OCI-LY7 (cell line): ENCODE measurements at regions not wholly inside any gene's neighbourhood (a gene's known extent, or its start where the extent isn't known, plus 50 kb on each side); places are given as distances from the start of the nearest gene placed in this dataset.

ENCODE experiments used
- BruUV-seq: library from RNA; stranded (reverse); fragments of 400-500 nt; replicated peaks from 2 replicates; lab custom pipeline; 2021; lab: Mats Ljungman, UMichigan
- CTCF ChIA-PET: fragments of 300-600 bp; sonication (Branson Sonifier 250); formaldehyde crosslinking; loops from one replicate; lab custom pipeline; 2022; ENCODE audit warnings: antibody characterized with exemption; ENCODE audit not compliant: unreplicated experiment; lab: Charles Lee
- POLR2A ChIA-PET: fragments of 300-600 bp; sonication (Branson Sonifier 250); formaldehyde crosslinking; loops from one replicate; lab custom pipeline; 2022; ENCODE audit warnings: antibody characterized with exemption; lab: Charles Lee
- DNase-seq: peaks from one replicate; pipeline ENCODE4 v3.0.0-alpha.2; 2015; ENCODE audit warnings: low spot score
- H2AFZ ChIP-seq: fragments of 200-600 bp; sonication (generic), shearing (Covaris generic); 2 replicates; pipeline ENCODE4 v1.6.1; 2014; ENCODE audit warnings: mild to moderate bottlenecking, antibody characterized with exemption, low read length, moderate library complexity
- H3K27ac ChIP-seq: fragments of 200-600 bp; sonication (generic); 2 replicates; pipeline ENCODE4 v1.5.1; 2014; ENCODE audit warnings: mixed run types, low read depth, mild to moderate bottlenecking, moderate library complexity, low read length, inconsistent platforms; ENCODE audit not compliant: poor library complexity, severe bottlenecking
- H3K36me3 ChIP-seq: fragments of 200-600 bp; sonication (generic); 2 replicates; pipeline ENCODE4 v1.6.1; 2014; ENCODE audit warnings: mild to moderate bottlenecking, antibody characterized with exemption, low read length, moderate library complexity, mixed read lengths; ENCODE audit not compliant: insufficient read depth
- H3K4me1 ChIP-seq: fragments of 200-600 bp; sonication (generic); 2 replicates; pipeline ENCODE4 v1.5.1; 2014; ENCODE audit warnings: mild to moderate bottlenecking, low read length; ENCODE audit not compliant: insufficient read depth, poor library complexity, severe bottlenecking
- H3K4me2 ChIP-seq: fragments of 200-600 bp; sonication (generic); 2 replicates; pipeline ENCODE4 v1.6.1; 2014; ENCODE audit warnings: mild to moderate bottlenecking, low read length
- H3K4me3 ChIP-seq: fragments of 200-600 bp; sonication (generic); 2 replicates; pipeline ENCODE4 v1.5.1; 2014; ENCODE audit warnings: mild to moderate bottlenecking, low read depth, low read length; ENCODE audit not compliant: poor library complexity, severe bottlenecking
- H3K79me2 ChIP-seq: fragments of 200-600 bp; sonication (generic); 2 replicates; pipeline ENCODE4 v1.6.1; 2016; ENCODE audit warnings: low read depth, mild to moderate bottlenecking, low read length, moderate library complexity, mixed read lengths; ENCODE audit not compliant: insufficient read depth
- H3K9me2 ChIP-seq: fragments of 200-600 bp; sonication (generic); 2 replicates; pipeline ENCODE4 v1.6.1; 2016; ENCODE audit warnings: mild to moderate bottlenecking, low read length, mixed read lengths; ENCODE audit not compliant: insufficient read depth
- H3K9me3 ChIP-seq: fragments of 200-600 bp; sonication (generic); 2 replicates; pipeline ENCODE4 v1.6.1; 2014; ENCODE audit warnings: mild to moderate bottlenecking, mixed run types, low read length, mixed read lengths
- H4K20me1 ChIP-seq: fragments of 200-600 bp; sonication (generic); 2 replicates; pipeline ENCODE4 v1.6.1; 2014; ENCODE audit warnings: mild to moderate bottlenecking, antibody characterized with exemption, low read length, moderate library complexity, mixed read lengths; ENCODE audit not compliant: insufficient read depth
- EZH2phosphoT487 ChIP-seq: fragments of 200-600 bp; sonication (generic); IDR thresholded peaks from 2 replicates; pipeline ENCODE4 v1.6.1; 2018; ENCODE audit warnings: low read depth, borderline replicate concordance, mild to moderate bottlenecking, mixed run types, antibody characterized with exemption, low read length, moderate library complexity, mixed read lengths
- intact Hi-C: fragments of 100-400 bp; cut with micrococcal nuclease; formaldehyde crosslinking; loops from one replicate; pipeline ENCODE4 v1.10.0; 2022; ENCODE audit not compliant: unreplicated experiment
- TF ChIP-seq, protein P1 (sequence below): fragments of 200-600 bp; sonication (generic); conservative IDR thresholded peaks from 2 replicates; pipeline ENCODE4 v1.5.1; 2014; ENCODE audit warnings: mild to moderate bottlenecking, antibody characterized with exemption, low read length, moderate library complexity, mixed read lengths

DNA sequence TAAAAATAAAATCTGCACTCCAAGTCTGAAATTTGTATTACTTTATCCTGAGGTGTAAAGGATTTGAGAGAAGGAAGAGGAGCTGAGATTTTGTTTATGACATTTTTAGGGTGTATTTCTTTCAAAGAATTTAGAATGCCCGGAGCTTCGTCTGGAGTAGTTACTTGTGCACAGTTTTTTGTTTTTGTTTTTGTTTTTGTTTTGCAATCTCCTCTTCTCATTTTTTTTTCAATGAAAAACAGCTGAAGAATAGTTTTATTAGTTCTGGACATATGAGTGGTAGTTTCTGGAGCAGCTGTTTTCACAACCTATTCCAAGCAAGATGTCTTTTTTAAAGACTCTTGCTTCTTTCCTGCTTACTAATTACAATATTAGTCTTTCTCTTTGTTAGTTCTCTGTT lies 408.2 kb upstream of the PTGER4 start:
- Histone ChIP-seq H4K20me1 (no peaks in the 10 kb centered on the region), H3K79me2 (no peaks in the 10 kb centered on the region), H2AFZ (no peak overlapping the region), H3K9me2 (no peaks in the 10 kb centered on the region), H3K4me2 (no peak overlapping the region), H3K36me3 (no peaks in the 10 kb centered on the region), H3K4me1 (no peaks in the 10 kb centered on the region), H3K27ac (no peak overlapping the region), H3K9me3 (no peaks in the 10 kb centered on the region), H3K4me3 (no peak overlapping the region)
- DNase-seq = no peak
- ChIA-PET CTCF (no interaction called here), POLR2A (no interaction called here)
- BruUV-seq = no TSS peak
- intact Hi-C loops = no loop called here
- TF ChIP-seq EZH2phosphoT487 = no peak
- TF ChIP-seq, protein P1, sequence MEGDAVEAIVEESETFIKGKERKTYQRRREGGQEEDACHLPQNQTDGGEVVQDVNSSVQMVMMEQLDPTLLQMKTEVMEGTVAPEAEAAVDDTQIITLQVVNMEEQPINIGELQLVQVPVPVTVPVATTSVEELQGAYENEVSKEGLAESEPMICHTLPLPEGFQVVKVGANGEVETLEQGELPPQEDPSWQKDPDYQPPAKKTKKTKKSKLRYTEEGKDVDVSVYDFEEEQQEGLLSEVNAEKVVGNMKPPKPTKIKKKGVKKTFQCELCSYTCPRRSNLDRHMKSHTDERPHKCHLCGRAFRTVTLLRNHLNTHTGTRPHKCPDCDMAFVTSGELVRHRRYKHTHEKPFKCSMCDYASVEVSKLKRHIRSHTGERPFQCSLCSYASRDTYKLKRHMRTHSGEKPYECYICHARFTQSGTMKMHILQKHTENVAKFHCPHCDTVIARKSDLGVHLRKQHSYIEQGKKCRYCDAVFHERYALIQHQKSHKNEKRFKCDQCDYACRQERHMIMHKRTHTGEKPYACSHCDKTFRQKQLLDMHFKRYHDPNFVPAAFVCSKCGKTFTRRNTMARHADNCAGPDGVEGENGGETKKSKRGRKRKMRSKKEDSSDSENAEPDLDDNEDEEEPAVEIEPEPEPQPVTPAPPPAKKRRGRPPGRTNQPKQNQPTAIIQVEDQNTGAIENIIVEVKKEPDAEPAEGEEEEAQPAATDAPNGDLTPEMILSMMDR = no peak

DNA sequence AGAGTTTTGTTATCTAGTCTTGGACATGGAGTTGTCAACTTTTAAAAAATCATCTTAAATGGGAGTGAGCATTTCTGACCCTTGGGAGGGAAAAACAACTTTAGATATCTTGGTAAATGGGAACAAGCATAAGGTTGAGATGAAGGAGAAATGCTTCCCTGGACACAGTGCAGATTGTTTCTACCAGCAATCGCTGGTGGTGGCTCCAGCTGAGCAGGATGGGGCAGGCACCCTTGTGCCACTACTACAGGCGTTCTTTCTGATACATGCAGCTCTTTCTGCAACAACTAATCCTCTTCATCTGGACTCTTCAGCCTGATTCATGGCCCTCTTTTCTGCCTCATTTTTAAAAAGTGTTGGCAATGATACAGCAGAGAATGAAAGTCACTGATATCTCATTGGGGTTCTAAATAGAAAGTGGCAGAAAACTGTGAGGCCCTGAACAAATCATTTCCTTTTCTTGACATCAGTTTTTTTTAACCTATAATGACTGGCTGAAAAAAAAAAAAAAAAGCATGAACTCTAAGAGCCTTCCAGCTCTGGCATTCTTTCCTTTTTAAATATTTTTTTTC lies 409.4 kb upstream of the PTGER4 start:
- no TSS peak for BruUV-seq

DNA sequence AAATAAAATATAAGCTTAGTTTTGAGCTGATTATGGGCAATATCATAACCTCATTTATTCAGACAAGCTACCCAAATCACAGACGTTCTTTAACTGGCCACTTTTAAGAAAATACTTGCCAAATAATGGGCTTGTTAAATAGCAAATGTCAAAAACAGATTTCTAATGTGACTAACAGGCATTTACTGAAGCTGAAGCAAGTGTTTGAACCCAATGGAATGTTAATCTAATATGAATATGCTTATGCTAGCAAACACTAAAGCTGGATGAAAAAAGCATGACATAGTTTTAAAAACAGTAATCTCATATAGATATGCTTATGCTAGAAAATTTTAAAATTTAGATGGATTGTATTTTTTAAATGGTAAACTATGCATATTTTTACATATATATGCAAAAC lies 411.6 kb upstream of the PTGER4 start:
- Histone ChIP-seq H3K79me2 (no peaks in the 10 kb centered on the region), H3K4me3 (no peak overlapping the region), H3K36me3 (no peaks in the 10 kb centered on the region), H3K27ac (no peak overlapping the region), H3K9me2 (no peaks in the 10 kb centered on the region), H3K4me1 (no peaks in the 10 kb centered on the region), H3K9me3 (no peaks in the 10 kb centered on the region), H2AFZ (no peak overlapping the region), H4K20me1 (no peaks in the 10 kb centered on the region), H3K4me2 (no peak overlapping the region)
- intact Hi-C loops = no loop called here
- ChIA-PET CTCF (no interaction called here), POLR2A (interaction anchor here (0.6 to 0.7 kb wide), 2 partner anchors 130 to 1737 kb away, joined by 3 to 5 read pairs; no protein-coding TSS in a partner anchor)
- DNase-seq = no peak
- TF ChIP-seq EZH2phosphoT487 = no peak
- TF ChIP-seq, protein P1 = no peak
- no TSS peak for BruUV-seq

More for the DNA sequence above, 409.4 kb upstream of the PTGER4 start:
- POLR2A ChIA-PET = interaction anchor here (1.1 to 1.2 kb wide), 2 partner anchors 12 to 21 kb away, joined by 4 to 6 read pairs; no protein-coding TSS in a partner anchor
- Histone ChIP-seq H4K20me1 (no peaks in the 10 kb centered on the region), H3K4me2 (no peak overlapping the region), H3K79me2 (no peaks in the 10 kb centered on the region), H3K4me1 (no peaks in the 10 kb centered on the region), H3K9me2 (no peaks in the 10 kb centered on the region), H3K4me3 (no peak overlapping the region), H2AFZ (no peak overlapping the region), H3K9me3 (no peaks in the 10 kb centered on the region), H3K27ac (no peak overlapping the region), H3K36me3 (no peaks in the 10 kb centered on the region)
- TF ChIP-seq, protein P1 = no peak
- no peak for TF ChIP-seq EZH2phosphoT487
- CTCF ChIA-PET = no interaction called here
- DNase-seq = no peak
- intact Hi-C loops = no loop called here
